HFFc6 (cell line): ENCODE measurements at regions not wholly inside any gene's neighbourhood (a gene's known extent, or its start where the extent isn't known, plus 50 kb on each side); places are given as distances from the start of the nearest gene placed in this dataset.

ENCODE experiments used
- DNase-seq: peaks from one replicate; pipeline ENCODE4 v3.0.0-alpha.2; 2018
- H3K27ac Mint-ChIP-seq: 2 replicates; pipeline ENCODE4 v1.8.0; 2020; ENCODE audit warnings: mild to moderate bottlenecking, mixed read lengths
- H3K27me3 Mint-ChIP-seq: 2 replicates; pipeline ENCODE4 v1.8.0; 2021; ENCODE audit warnings: mild to moderate bottlenecking, moderate library complexity, mixed read lengths; ENCODE audit not compliant: insufficient read depth
- H3K36me3 Mint-ChIP-seq: 2 replicates; pipeline ENCODE4 v1.8.0; 2021; ENCODE audit warnings: low read depth, mixed read lengths
- H3K4me1 Mint-ChIP-seq: 2 replicates; pipeline ENCODE4 v1.8.0; 2020; ENCODE audit warnings: low read depth, mixed read lengths
- H3K4me3 Mint-ChIP-seq: 2 replicates; pipeline ENCODE4 v1.8.0; 2020; ENCODE audit warnings: mild to moderate bottlenecking, moderate library complexity, mixed read lengths
- H3K9me3 Mint-ChIP-seq: 2 replicates; pipeline ENCODE4 v1.8.0; 2020; ENCODE audit warnings: mild to moderate bottlenecking, mixed read lengths
- TF ChIP-seq, protein P1 (sequence below): fragments of 200-600 bp; sonication (generic); IDR thresholded peaks from 2 replicates; pipeline ENCODE4 v1.5.0; 2021; ENCODE audit warnings: antibody characterized with exemption, mild to moderate bottlenecking

- peaks cover 1% of the 10 kb centered on the region for H3K27me3 Mint-ChIP-seq
Observed at GRCh38 chr11:110866081-110866480, 153.8 kb upstream of the ARHGAP20 start.

DNA sequence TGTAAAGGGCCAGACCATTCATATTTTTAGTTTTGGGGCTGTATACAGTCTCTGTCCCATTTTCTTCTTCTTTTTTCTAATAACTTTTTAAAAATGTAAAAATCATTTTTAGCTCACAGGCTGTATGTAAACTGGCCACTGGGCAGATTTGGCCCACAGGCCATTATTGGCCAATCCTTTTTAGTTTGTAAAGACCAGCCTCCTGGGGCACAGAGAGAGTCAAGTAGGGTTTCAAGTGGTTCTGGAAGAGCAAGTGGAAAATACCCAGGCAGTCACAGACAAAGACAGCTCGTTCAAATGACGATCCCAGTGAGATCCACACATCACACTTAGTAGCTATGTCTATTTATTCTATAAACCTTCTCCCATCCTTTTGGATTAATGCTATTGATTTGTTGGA lies 150.2 kb upstream of the ARHGAP20 start:
- TF ChIP-seq, protein P1, sequence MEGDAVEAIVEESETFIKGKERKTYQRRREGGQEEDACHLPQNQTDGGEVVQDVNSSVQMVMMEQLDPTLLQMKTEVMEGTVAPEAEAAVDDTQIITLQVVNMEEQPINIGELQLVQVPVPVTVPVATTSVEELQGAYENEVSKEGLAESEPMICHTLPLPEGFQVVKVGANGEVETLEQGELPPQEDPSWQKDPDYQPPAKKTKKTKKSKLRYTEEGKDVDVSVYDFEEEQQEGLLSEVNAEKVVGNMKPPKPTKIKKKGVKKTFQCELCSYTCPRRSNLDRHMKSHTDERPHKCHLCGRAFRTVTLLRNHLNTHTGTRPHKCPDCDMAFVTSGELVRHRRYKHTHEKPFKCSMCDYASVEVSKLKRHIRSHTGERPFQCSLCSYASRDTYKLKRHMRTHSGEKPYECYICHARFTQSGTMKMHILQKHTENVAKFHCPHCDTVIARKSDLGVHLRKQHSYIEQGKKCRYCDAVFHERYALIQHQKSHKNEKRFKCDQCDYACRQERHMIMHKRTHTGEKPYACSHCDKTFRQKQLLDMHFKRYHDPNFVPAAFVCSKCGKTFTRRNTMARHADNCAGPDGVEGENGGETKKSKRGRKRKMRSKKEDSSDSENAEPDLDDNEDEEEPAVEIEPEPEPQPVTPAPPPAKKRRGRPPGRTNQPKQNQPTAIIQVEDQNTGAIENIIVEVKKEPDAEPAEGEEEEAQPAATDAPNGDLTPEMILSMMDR: no peak
- Mint-ChIP-seq H3K4me3 (no peak overlapping the region), H3K4me1 (peaks cover 7% of the 10 kb centered on the region), H3K27me3 (peaks cover 4% of the 10 kb centered on the region), H3K9me3 (no peaks in the 10 kb centered on the region), H3K36me3 (no peaks in the 10 kb centered on the region), H3K27ac (no peak overlapping the region)
- no peak for DNase-seq

More at GRCh38 chr11:110866081-110866480, 153.8 kb upstream of the ARHGAP20 start:
- Mint-ChIP-seq H3K4me1 (no peaks in the 10 kb centered on the region), H3K4me3 (no peak overlapping the region), H3K36me3 (no peaks in the 10 kb centered on the region), H3K9me3 (no peaks in the 10 kb centered on the region), H3K27ac (no peak overlapping the region)
- TF ChIP-seq, protein P1: no peak
- DNase-seq: no peak

- H3K36me3 Mint-ChIP-seq: no peaks in the 10 kb centered on the region
- DNase-seq: no peak
- TF ChIP-seq, protein P1: no peak
- H3K27me3 Mint-ChIP-seq: peaks cover 3% of the 10 kb centered on the region; the same call in 1 of the 2 replicates
- H3K4me1 Mint-ChIP-seq: peaks cover 9% of the 10 kb centered on the region
- no peaks in the 10 kb centered on the region for H3K9me3 Mint-ChIP-seq
- H3K4me3 Mint-ChIP-seq: no peak overlapping the region
- no peak overlapping the region for H3K27ac Mint-ChIP-seq
Observed at GRCh38 chr11:110860461-110860860, 148.2 kb upstream of the ARHGAP20 start.

GRCh38 chr11:110859998-110860397 lies 147.8 kb upstream of the ARHGAP20 start:
- no peak overlapping the region for H3K27ac Mint-ChIP-seq
- peaks cover 3% of the 10 kb centered on the region; the same call in 1 of the 2 replicates for H3K27me3 Mint-ChIP-seq
- TF ChIP-seq, protein P1: no peak
- no peaks in the 10 kb centered on the region for H3K9me3 Mint-ChIP-seq
- H3K4me3 Mint-ChIP-seq: no peak overlapping the region
- no peak for DNase-seq
- peaks cover 9% of the 10 kb centered on the region for H3K4me1 Mint-ChIP-seq
- H3K36me3 Mint-ChIP-seq: no peaks in the 10 kb centered on the region

GRCh38 chr11:110859240-110859840 lies 147.1 kb upstream of the ARHGAP20 start:
- no peaks in the 10 kb centered on the region for H3K9me3 Mint-ChIP-seq
- no peak overlapping the region for H3K4me3 Mint-ChIP-seq
- no peak overlapping the region for H3K27ac Mint-ChIP-seq
- no peak for DNase-seq
- H3K4me1 Mint-ChIP-seq: peaks cover 9% of the 10 kb centered on the region
- H3K36me3 Mint-ChIP-seq: no peaks in the 10 kb centered on the region
- H3K27me3 Mint-ChIP-seq: peaks cover 4% of the 10 kb centered on the region; the same call in 1 of the 2 replicates
- TF ChIP-seq, protein P1: no peak
